Right lobe of liver (tissue), 6 donors: ENCODE measurements at regions not wholly inside any gene's neighbourhood (a gene's known extent, or its start where the extent isn't known, plus 50 kb on each side); places are given as distances from the start of the nearest gene placed in this dataset.
"Not testable (repeated sequence)": the region's sequence is repeated elsewhere in the genome, so short reads cannot be mapped to it uniquely, and the experiment has no call there.

ENCODE experiments used
- ATAC-seq, 4 donors: fragments of 200-7000 bp; cut with Tn5 transposase; one replicate each; pipeline ENCODE4 v1.9.1; 2020; ENCODE audit warnings: mild to moderate bottlenecking in 4 of 4, moderate library complexity in 4 of 4
- DNase-seq, 3 donors: peaks; one replicate each; pipeline ENCODE4 v3.0.0-alpha.2; 2020
- H3K27ac ChIP-seq, 3 donors: fragments of 200-600 bp; one replicate each; pipeline ENCODE4 v1.8.0; 2022
- H3K27me3 ChIP-seq, 2 donors: fragments of 200-600 bp; one replicate each; pipeline ENCODE4 v1.8.0; 2022
- H3K36me3 ChIP-seq, 4 donors: fragments of 200-600 bp; sonication (generic) in 1 of 4; one replicate each; pipeline versions ENCODE4 v1.5.1 to v1.8.0; 2017 to 2022; ENCODE audit warnings: control low read depth in 1 of 4
- H3K4me1 ChIP-seq, 4 donors: fragments of 200-600 bp; sonication (generic) in 1 of 4; one replicate each; pipeline versions ENCODE4 v1.5.1 to v1.8.0; 2017 to 2022; ENCODE audit warnings: control low read depth in 1 of 4
- H3K4me3 ChIP-seq, 3 donors: fragments of 200-600 bp; one replicate each; pipeline ENCODE4 v1.8.0; 2022
- H3K9me3 ChIP-seq, 4 donors: fragments of 200-600 bp; sonication (generic) in 1 of 4; one replicate each; pipeline versions ENCODE4 v1.5.1 to v1.8.0; 2017 to 2022; ENCODE audit warnings: control low read depth in 1 of 4
- CTCF ChIP-seq, 4 donors: fragments of 200-600 bp in 3 of 4; fragments of 450-650 bp in 1 of 4; IDR thresholded peaks; one replicate each; pipeline versions ENCODE4 v1.5.1 to v1.8.0; 2016 to 2022; ENCODE audit warnings: antibody characterized with exemption in 4 of 4, mild to moderate bottlenecking in 2 of 4
- WGBS: methylation state at CpG from one replicate; pipeline ENCODE4 v1.1.6; 2018; ENCODE audit warnings: low coverage, low lambda C conversion rate; ENCODE audit not compliant: insufficient coverage; ENCODE audit errors: missing lambda C conversion rate; 5-methylcytosine and 5-hydroxymethylcytosine counted together
- intact Hi-C, 2 donors: fragments of 100-400 bp; cut with DNase I; formaldehyde crosslinking; loops; one replicate each; pipeline versions ENCODE4 v1.11.2 to v1.14.1; 2022
- donor health status: DM: no; HTN: yes; CAD: no.
- donor health status: DM: no; HTN: no; CAD: no.
- donor health status: DM: no; HTN: no; CAD: no.
- donor health status: DM: no; HTN: yes; CAD: no.
- donor health status: DM: no; HTN: yes; CAD: no.

- Histone ChIP-seq H3K9me3 (no peaks in the 10 kb centered on the region), H3K4me3 (no peak overlapping the region), H3K27ac (no peak overlapping the region), H3K4me1 (no peaks in the 10 kb centered on the region), H3K27me3 (no peaks in the 10 kb centered on the region), H3K36me3 (no peaks in the 10 kb centered on the region)
- WGBS: 90% methylated on average over 4 of the region's 4 CpGs
- DNase-seq (no peak), ATAC-seq (no peak)
- intact Hi-C loops: no loop called here
- no peak for TF ChIP-seq CTCF (IDR thresholded peaks at IDR 0.05)
Measured at GRCh38 chr3:53436828-53437227, 57.6 kb upstream of the CACNA1D start.

GRCh38 chr3:53442863-53443262 is 51.5 kb upstream of the CACNA1D start:
- H3K27ac ChIP-seq, DNase-seq, H3K27me3 ChIP-seq, H3K9me3 ChIP-seq, H3K4me1 ChIP-seq, H3K36me3 ChIP-seq, ATAC-seq, H3K4me3 ChIP-seq, intact Hi-C loops: not testable (repeated sequence)
- 77% methylated on average over 3 of the region's 3 CpGs for WGBS
